GM18873 (cell line): ENCODE measurements at regions not wholly inside any gene's neighbourhood (a gene's known extent, or its start where the extent isn't known, plus 50 kb on each side); places are given as distances from the start of the nearest gene placed in this dataset.
"Not testable (repeated sequence)": the region's sequence is repeated elsewhere in the genome, so short reads cannot be mapped to it uniquely, and the experiment has no call there.

Experiments used
- ATAC-seq: cut with Tn5 transposase; IDR thresholded peaks from one replicate; pipeline ENCODE4 v1.9.1; 2021; ENCODE audit warnings: mild to moderate bottlenecking, moderate library complexity, moderate number of reproducible peaks; ENCODE audit not compliant: unreplicated experiment, low FRiP score

DNA sequence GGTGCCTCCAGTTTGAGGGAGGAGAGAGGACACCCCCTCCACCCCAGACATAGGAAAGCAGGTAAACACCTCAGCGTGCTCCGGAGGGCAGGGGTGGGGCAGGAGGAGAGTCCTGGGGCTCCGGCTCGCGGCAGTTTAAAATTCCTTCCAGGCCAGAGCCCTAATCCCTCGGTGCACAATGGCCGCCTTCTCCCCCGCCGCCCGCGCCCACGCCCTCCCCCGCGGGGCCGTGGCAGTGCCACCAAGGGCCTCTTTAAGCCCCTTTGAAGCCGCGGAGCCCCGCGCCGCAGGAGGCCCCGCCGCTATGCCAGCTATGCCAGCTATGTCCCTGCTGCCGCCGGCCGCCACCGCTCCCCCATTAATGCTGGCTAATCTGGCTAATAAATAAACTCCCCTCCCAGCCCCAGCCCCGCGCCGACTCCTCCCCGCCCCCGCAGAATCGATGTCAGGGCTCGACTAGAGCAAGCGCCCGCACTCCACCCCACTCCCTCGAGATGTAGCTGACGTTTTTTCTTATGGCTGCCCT, 125.1 kb downstream of the MRPL14 start:
- ATAC-seq: no peak

DNA sequence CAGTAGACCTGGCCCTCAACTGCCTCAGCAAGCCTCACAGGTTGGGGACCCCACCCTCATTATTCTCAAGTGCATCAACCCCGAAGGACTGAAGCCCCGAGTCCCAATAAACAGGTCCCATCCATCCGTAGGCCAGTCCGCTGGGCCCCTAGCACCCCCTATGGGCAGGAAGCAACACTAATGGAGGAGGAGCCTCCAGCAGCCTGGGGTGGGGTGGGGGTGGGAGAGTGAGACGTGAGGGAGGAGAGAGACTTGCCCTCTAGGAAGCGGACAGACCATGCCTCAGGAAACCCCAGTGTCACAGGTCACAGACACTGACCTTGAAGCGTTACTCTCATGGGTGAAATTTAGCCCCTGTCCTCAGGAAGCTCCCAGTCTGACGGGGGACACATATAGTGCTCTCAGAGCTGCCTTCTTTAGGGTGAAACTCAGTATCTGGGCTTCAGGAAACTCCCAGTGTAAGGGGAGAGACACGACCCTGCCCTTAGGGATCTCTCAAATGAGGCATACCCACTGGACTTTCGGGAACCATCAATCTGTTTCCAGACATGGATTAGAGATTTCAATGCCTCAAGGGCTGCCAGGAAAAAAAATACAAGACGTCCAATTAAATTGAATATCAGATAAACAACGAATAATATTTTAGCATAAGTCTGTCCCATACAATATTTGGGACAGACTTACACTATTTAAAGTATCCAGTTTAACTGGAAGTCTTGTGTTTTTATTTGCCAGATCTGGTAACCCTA, 125.8 kb downstream of the MRPL14 start:
- ATAC-seq: no peak

DNA sequence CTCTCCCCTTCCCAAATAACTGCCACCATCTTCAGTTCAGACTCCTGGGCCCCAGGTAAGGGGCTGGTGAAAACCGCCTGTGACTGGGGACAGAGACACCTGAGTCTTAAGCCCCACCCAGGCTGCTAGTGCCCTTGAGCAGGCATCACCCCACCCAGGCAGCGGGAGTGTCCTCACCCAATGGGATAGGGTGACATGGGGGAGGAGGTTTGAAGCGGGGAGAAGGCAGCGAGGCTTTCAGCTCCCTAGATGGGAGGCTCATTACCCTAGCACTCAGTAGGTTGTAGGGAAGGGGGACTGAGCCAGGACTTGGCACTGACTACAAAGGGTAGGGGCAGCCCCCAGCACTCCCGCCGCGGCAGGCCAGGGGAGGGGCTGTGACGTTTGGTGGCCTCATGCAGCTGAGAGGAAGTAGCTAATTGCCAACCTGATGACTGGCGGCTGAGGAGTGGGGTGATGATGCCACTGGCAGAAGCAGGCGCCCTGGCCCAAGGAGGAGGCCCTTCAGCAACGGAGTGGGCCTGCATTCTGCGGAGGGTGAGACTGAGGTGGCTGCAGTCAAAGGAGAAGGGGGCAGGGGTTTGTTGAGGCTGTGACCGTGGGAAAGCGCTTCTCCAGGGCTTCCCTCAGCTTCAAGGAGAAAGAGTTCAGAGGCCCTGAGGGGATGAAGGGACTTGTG, 126.9 kb downstream of the MRPL14 start:
- no peak for ATAC-seq

DNA sequence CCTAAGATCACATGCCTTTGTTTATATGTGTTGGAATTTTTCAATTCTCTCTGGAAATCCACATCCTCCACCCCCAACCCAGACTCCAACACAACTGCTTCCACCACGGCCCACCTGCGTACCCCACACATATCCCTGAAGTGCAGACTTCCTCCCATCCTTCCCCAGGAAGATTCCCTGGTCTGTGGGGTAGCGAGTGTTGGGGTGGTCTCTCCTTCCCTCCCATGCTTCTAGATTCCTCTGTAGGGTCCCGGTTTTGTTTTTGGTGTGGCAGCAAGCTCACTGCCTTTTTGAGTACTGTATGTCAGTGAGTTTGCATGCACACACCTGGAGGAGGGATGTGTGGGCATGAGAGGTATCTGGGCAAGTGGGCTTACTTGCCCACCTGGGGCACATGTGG, 127.6 kb downstream of the MRPL14 start:
- no peak for ATAC-seq

DNA sequence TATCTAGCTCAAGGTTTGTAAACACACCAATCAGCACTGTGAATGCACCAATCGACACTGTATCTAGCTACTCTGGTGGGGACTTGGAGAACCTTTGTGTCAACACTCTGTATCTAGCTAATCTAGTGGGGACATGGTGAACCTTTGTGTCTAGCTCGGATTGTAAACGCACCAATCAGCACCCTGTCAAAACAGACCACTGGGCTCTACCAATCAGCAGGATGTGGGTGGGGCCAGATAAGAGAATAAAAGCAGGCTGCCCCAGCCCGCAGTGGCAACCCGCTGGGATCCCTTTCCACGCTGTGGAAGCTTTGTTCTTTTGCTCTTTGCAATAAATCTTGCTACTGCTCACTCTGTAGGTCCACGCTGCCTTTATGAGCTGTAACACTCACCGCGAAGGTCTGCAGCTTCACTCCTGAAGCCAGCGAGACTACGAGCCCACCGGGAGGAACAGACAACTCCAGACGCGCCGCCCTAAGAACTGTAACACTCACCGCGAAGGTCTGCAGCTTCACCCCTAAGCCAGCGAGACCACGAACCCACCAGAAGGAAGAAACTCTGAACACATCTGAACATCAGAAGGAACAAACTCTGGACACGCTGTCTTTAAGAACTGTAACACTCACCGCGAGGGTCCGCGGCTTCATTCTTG, 128.5 kb downstream of the MRPL14 start:
- not testable (repeated sequence) for ATAC-seq

DNA sequence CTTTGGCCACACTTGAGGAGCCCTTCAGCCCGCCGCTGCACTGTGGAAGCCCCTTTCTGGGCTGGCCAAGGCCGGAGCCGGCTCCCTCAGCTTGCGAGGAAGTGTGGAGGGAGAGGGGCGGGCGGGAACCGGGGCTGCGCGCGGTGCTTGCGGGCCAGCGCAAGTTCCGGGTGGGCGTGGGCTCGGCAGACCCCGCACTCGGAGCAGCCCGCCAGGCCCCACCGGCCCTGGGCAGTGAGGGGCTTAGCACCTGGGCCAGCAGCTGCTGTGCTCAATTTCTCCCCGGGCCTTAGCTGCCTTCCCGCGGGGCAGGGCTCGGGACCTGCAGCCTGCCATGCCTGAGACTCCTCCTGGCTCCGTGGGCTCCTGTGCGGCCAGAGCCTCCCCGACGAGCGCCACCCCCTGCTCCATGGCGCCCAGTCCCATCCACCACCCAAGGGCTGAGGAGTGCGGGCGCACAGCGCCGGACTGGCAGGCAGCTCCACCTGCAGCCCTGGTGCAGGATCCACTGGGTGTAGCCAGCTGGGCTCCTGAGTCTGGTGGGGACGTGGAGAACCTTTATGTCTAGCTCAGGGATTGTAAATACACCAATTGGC, 129.2 kb downstream of the MRPL14 start:
- ATAC-seq: not testable (repeated sequence)

DNA sequence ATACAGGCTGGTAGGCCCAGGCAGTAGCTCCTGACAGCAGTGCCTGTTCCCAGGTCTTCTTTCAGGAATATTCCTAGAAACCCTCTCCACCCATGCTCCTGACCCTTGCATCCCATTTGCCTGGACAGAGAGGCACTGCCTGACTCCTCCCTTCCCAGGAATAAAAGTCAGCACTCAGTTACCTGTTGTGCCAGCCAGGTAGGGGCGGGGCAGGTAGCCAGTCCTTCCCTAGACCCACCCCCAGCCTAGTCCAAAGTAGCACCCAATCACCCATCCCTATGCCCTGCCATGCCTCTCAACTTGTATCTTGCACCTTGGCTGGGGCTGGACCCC, 129.9 kb downstream of the MRPL14 start:
- ATAC-seq: no peak

DNA sequence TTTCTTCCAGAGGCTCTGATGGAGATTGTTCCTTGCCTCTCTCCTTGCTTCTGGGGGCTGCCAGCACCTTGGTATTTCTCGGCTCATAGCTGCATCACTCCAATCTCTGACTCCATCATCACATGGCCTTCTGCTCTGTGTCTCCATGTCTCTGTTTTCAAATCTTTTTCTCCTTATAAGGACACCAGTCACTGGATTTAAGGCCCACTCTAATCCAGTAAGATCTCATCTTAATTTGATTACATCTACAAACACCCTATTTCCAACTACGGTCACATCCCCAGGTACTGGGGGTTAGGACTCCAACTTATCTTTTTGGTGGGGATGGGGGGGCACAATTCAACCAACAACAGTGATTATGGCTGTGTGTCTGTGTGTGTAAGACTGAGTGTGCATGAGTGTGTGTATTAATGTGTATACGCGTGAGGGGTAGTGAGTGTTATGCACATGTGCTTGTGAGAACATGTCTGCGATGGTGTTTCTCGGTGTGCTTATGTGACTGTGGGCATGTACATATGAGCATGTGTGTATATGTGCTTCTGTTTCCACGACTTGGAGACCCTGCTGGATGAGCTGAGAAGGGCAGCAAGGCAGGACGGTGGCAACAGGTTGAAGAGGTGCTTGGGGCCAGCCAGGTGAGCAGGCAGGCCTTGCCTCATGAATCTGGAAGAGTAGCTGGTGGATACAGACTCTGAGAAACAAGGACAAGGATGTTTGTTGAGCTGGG, 130.5 kb downstream of the MRPL14 start:
- no peak for ATAC-seq

DNA sequence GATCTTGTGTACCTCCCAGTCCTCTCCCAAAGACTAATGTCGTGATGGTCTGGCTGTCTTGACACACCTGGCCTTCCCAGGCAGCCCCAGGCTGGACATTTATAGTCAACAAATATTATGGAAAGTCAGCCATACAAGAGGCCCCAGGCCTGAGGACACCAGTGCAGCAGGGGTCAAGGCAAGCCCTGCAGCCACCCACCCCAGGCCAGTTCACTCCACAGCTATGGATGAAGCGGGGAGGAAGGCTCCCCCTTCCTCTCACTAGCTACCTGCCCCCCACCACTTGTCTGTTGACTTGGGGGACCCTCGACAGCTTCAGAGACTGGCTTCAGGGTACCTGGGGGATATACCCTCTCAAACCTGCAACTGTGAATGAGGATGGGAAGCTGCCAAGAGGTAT, 132.1 kb downstream of the MRPL14 start:
- ATAC-seq: no peak

DNA sequence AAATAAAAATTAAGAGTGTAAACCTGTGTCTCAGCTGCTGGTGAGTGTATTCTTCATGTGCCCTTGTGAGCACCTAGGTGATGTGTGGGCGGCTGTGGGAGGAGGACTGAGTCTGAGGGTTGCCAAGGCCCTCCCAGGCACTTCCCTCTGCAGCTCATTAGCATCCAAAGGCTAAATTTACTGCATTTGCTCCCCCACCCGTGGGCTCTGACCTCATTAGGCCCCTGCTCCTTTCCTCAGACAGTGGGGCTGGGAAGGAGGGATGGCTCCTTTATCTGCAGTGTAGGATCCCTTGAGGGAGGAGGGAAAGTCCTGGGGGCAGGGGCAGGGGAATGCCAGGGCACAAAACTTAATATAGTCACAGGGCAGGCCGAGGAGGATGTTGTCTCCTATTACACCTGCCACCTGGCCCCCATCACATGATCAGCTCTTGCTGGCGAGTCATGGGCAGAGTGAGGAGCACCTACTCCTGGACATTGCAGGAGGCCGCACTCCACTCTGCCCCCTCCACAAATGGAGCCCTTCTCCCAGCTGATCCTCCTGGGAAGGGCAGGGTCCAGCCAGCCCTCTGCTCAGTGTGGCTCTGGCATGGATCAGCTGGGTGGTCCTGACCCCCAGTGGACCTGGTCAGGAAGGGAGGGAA, 133.2 kb downstream of the MRPL14 start:
- no peak for ATAC-seq

DNA sequence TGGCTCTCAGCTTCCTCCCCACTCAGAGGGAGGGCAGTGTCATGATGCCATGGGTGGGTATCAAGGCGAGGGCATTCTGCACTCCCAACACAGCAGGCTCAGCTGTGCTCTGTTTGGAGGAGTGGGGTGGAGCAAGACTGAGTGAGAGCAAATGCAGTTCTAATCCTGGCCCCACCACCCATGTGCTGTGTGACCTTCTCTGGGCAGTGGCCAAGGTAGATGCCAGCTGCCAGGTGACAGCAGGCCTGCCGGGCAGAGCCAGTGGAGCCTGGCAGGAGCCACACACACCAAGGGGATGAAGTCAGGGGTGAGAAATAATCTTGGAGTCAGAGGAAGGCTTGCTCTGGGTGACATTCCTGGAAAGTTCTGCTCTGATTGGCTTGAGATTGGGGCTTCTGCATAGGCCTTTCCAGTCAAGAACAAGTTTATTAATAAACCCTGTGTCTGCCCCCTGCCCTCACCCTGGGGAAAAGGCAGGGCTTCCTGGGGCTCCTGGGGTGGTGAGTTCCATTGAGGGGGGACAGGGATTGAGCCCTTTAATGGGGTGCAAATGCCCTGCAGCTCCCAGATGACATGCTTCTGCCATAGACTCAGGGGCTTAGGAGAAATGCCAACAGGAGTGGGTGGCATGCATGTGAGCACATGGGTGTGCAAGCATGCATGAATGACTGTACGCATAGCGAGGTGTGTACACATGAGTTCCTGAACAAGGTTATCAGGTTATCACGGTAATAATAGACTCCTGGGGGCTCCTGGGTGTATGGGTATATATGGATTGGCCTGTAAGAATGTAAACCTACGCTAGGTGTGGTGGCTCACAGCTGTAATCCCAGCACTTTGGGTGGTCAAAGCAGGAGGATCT, 134.2 kb downstream of the MRPL14 start:
- no peak for ATAC-seq

DNA sequence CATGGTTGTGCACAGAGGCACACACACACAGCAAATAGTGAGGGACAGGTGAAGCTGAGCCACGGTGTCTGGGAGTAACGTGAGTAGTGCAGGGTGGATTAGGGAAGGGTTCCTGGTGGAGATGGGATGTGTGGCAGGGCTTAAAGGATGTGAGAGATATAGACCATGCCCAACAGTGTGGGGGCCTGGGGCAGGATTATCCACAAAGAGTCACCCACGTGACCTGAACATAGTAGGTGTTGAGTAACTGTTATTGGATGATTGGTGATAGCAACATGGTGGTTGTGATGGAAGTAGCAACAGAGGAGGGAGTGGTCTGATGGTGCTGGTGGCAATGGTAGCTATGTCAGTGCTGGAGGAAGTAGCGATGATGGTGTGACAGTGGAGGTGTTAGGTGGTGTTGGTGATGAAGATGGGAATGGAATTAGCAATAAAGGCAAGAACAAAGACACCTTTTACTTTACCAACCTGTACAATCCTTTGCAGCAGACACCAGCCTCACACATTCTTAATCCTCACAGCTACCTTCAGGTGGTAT, 135.1 kb downstream of the MRPL14 start:
- ATAC-seq: no peak

DNA sequence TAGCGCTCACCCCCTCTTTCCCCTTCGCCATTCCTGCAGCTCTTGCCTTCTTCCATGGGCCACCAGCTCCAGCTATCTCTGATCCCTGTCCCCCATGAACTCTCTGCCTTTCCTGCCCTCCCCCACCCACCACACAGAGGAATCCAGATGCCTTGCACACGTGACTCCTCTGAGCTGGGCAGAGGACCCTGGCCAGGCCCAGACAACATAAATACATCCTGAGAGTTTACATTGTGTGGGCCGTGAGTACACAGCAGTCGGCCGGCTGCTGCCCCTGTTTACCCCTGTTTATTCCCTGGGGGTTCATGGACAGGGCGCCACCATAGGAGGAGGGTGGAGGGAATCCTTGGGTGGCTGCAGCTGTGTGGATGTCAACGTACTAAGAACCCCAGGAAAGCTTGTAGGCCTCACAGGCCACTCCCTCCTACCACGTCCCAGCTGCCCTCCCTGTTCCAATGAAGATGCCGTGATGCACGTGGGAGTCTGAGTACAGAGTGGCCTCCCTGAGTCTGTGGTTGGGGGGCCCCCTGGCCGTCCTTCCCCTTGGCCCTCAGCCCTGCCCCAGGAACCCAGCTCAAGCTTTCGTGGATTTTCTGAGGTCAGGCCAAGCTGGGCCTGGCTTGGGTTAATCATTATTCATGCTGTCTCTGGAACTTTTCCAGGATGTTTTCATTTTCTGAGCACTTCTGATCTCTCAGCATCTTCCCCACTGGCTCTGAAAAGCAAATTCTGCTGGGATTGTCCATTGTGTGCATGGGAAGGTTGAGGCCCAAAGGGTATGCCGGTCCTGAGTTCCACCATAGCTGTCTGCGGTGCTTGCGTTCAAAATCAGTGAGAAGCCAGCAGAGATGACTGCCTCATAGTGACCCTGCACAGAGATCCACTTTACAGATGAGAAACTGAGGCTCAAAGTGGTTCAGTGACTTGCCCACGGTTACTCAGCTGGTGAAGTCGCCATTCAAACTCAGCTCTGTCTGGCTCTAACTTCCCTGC, 136.3 kb downstream of the MRPL14 start:
- ATAC-seq: no peak

DNA sequence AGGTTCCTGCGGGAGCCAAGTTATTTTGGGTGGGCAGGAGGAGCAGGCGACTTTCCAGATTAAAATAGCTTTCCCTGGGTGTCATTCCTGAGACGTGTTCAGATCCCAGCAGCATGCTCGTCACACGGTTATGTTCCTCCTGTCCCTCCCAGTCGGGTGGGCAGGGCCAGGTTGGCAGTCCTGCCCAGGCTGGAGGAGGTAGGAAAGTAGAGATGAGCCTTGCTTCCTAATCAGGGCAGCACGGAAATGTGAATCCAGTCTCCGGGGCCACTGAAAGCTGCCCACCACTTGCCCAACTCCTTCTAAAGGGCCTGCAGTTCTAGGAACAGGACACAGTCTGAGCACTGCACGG, 137.0 kb downstream of the MRPL14 start:
- ATAC-seq: no peak

DNA sequence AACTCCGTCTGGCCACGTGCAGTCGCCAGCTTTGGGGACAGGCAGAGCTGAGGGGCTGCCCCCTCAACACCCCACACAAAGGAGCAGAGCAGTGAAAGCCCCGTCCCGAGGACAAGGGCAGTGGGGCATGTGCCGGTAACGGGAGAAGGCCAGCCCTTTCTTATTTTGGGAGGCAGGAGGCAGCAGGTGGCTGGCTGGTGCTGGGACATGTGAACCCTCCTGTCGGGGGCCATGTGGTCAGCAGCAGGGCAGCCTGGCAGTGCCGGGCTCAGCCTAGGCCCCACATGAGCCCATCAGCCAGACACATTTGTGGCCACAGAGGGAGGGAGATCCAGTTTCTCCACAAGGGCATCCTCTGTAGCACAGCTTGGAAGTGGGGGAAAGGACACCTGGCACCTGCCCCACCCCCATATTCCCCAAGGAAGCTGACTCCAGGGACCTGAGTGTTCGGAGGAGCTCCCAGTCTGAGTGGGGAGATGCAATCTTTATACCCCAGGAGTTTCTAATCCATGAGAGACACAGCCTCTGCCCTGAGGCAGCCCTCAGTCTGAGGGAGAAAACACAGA, 137.6 kb downstream of the MRPL14 start:
- ATAC-seq: no peak

DNA sequence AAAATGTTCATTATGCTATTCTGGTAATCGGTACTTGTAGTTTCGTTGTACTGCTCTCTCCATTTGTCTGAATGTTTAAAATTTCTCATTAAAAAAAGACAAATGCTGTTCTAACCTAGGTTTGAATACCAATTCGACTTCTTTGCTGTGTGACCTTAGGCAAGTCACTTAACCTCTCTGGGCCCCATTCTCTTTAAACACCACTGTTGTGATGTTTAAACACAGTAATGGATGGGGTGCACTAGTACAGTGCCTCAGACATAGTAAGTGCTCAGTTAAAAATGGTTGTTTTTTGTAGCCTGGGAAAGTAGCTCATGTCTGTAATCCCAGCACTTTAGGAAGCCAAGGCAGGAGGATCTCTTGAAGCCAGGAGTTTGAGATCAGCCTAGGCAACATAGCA, 138.5 kb downstream of the MRPL14 start:
- ATAC-seq: no peak

DNA sequence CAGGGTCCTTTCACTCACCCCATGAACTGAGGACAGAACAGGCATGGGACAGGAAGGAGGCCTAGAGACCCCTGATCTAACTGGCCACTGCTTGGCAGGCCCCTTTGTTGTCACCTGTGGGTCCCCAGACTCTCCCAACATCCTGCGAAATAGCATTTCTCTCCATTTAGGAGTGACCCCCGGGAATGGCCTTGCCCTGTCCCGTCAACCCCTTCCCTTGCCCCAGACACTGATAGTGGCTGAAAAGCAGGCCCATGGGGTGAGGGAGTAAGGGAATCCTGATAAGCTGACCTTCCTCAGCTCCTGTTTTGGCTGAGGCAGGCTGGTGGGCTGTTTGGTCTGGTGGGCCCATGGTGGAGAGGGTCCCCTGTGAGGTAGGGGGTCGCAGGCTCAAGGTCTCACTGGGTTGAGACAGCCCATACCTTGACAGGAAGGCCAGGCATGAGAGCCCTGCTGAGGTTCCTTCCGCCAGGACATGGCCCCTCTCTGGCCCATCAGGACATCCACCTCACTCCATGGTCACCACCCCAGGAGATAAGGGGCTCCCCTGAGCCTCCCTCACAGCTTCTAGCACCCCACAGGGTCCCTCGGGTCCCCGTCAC, 139.3 kb downstream of the MRPL14 start:
- ATAC-seq: no peak
